ENCODE measurements at regions not wholly inside any gene's neighbourhood (a gene's known extent, or its start where the extent isn't known, plus 50 kb on each side); places are given as distances from the start of the nearest gene placed in this dataset.

DNA sequence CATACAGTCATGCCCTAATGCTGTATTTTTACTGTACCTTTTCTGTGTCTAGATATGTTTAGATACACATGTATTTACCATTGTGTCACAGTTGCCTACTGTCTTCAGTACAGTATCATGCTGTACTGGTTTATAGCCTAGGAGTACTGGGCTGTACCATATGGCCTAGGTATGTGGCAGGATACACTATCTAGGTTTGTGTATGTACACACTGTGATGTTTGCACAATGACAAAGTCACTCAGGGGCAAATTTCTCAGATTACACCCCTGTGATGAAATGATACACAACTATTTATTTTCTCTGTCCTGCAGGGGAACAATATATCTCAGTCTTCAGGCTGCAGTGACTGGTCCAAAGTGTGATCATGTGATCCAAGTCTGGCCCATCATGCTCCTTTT, 1076.1 kb downstream of the VRK1 start:
- TF ChIP-seq EZH2 (IDR thresholded peaks at IDR 0.05; ENCODE audit: borderline replicate concordance, low read length) = no peak
- TF ChIP-seq, protein P1, sequence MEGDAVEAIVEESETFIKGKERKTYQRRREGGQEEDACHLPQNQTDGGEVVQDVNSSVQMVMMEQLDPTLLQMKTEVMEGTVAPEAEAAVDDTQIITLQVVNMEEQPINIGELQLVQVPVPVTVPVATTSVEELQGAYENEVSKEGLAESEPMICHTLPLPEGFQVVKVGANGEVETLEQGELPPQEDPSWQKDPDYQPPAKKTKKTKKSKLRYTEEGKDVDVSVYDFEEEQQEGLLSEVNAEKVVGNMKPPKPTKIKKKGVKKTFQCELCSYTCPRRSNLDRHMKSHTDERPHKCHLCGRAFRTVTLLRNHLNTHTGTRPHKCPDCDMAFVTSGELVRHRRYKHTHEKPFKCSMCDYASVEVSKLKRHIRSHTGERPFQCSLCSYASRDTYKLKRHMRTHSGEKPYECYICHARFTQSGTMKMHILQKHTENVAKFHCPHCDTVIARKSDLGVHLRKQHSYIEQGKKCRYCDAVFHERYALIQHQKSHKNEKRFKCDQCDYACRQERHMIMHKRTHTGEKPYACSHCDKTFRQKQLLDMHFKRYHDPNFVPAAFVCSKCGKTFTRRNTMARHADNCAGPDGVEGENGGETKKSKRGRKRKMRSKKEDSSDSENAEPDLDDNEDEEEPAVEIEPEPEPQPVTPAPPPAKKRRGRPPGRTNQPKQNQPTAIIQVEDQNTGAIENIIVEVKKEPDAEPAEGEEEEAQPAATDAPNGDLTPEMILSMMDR (conservative IDR thresholded peaks at IDR 0.05 in 1 of 2, IDR thresholded peaks at IDR 0.05 in 1 of 2; ENCODE audit: extremely low read depth in 1 of 2, insufficient read depth in 1 of 2, low read depth in 1 of 2, low read length in 2 of 2) = no peak

Data from mammary epithelial cell (primary cell).